HG03558 (cell line): ENCODE measurements at regions not wholly inside any gene's neighbourhood (a gene's known extent, or its start where the extent isn't known, plus 50 kb on each side); places are given as distances from the start of the nearest gene placed in this dataset.
"Not testable (repeated sequence)": the region's sequence is repeated elsewhere in the genome, so short reads cannot be mapped to it uniquely, and the experiment has no call there.

Source experiments
- ATAC-seq: cut with Tn5 transposase; IDR thresholded peaks from one replicate; pipeline ENCODE4 v1.9.1; 2021; ENCODE audit warnings: moderate number of reproducible peaks; ENCODE audit not compliant: unreplicated experiment; ENCODE audit errors: extremely low read depth

DNA sequence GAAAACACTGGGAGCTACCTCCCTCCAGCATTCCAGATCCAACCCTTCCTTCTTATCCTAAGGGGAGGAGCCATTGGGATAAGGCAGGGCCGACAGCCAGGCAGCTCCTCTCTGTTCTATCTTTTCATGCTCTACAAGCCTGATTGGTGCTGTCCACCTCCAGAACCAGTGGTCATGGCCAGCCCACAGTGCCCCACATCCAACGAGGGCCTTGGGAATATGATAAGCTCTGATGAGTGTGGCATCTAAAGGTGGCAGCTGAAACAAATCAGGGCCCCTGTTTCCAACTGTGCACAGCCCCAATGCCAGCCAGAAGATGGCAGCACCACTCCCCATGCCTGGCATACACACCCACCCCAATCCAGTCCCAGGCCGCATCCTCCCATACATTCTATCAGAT lies 329.3 kb downstream of the C1D start:
- ATAC-seq, result no peak

GRCh38 chr2:67752199-67752598 lies 310.6 kb downstream of the C1D start:
- no peak for ATAC-seq

DNA sequence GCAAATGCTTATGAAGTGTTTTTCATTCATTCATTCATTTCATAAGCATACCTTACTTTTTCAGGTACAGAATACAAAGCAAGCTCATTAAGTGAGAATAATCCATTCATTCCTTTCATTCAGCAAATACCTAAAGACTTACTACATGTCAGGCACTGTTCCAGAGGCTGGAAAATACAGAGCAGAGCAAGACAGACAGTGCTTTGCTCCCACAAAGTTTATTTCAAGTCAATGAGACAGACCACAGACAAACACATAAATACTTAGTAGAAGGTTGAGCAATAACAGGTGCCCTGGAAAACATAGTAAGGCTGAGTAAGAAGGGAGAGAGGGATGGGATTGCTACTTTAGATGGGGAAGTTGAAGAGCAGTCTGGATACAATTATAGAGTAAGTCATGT lies 309.8 kb downstream of the C1D start:
- ATAC-seq, result no peak

DNA sequence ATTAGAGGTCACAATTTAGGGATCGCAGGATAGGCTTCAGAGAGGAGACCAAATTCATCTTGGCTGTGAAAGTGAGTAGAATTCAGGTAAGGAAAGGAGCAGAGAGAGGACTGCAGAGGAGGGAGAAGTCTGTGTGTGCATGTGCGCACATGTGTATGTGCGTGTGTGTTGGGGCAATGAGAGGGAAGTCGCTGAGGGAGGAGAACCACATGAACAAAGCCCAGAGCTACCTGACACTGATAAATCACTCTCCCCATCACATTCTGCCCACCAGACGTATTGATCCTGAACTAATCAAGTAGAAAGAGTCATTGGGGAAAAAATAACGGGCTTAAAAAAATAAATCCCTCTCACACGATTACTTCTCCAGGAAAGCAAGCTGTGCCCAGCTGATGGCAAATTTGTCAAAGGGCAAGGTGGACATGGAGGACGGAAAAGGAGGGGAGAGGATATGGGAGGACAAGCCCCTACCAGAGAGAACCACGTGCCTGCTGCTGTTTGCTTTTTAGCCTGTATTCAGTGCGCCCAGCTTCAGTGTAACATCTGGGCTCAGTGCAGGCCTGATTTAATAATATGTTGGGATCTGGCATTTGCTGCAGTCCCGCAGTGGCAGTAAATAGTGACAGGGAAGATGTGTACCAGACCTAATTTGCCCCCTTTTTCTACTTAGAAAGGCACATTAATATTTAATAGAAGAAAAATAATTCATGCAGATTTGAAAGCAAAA lies 307.5 kb downstream of the C1D start:
- no peak for ATAC-seq

DNA sequence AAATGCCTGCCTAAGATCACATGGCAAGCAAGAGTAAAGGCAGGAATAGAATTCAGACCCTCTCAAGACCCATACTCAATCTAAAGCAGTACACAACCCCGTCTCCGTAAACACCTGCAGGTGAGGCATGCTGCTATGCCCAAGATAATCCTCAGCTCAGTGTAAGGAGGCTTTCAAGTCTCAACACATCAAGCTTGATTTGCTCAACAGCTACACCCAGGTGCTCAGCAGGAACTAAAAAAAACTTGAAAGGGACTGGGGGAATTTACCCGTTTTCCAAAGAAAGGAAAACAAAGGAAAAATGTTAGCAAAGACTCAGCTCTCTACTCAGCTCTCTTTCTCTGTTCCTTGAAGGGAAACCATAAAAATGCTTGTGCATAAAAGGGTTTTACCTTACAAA lies 301.8 kb downstream of the C1D start:
- no peak for ATAC-seq

DNA sequence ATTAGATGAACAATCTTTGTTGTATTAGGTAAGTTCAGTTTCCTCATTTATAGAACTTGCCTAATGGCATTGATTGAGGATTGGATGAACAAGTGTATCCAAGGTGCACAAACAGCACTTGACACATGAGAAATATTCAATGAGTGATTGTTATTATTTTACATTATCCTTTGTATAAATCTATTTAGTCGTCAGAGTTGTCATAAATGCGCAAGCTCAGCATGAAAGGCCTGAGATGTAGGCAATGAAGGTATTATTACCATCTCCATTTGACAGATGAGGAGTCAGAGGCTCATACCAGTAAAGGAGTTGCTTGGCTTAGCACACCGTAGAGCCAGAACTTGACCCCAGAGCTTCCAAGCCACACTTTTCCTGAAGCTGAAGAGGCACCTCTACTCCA lies 291.4 kb downstream of the C1D start:
- ATAC-seq, result no peak

GRCh38 chr2:67772216-67773170 lies 290.3 kb downstream of the C1D start:
- no peak for ATAC-seq

DNA sequence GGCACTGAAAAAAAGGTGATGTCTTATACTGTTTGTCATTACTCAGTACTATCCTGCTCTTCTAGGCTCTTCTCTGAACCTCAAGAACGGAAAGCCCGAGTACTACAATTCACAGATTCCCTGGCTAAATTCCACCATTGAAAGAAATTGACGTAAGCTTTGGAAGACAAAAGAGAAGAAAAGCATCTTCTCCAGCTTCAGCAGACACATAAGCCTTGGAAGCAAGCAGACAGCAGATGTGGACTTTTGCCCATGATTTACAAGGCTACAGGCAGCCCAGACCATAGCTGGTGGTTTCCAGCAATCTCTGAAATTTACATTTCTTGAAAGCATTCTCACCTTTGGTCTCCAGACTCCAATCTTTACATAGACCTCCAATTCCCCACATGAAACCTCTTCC lies 289.0 kb downstream of the C1D start:
- no peak for ATAC-seq

GRCh38 chr2:67776276-67776675 lies 286.5 kb downstream of the C1D start:
- ATAC-seq, result no peak

GRCh38 chr2:67777010-67777409 lies 285.8 kb downstream of the C1D start:
- ATAC-seq, result no peak

DNA sequence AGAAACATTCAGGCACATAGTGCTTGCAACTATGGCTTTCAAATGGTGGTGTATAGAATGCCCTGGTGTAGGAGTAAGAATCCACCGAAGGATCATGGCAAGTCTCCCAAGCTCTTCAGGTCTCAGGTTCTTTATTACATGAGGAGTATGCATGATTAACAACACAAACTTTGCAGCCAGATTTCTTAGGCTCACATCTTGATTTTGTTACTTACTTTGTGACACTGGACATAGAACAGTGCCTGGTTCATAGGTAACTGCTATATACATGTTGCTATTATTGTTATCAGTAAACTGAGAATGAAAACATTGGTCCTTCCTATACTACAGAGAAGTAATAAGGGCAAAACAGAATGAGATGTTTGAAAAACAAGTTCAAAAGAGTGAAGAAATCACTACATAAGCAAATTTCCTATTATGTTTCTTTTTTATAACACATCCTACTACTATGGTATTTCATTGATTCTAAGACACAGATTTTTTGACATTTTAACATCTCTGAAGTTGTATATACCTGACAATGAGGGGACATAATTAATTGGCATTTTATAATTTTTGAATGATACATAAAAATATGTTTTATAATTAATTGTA lies 284.9 kb downstream of the C1D start:
- no peak for ATAC-seq

DNA sequence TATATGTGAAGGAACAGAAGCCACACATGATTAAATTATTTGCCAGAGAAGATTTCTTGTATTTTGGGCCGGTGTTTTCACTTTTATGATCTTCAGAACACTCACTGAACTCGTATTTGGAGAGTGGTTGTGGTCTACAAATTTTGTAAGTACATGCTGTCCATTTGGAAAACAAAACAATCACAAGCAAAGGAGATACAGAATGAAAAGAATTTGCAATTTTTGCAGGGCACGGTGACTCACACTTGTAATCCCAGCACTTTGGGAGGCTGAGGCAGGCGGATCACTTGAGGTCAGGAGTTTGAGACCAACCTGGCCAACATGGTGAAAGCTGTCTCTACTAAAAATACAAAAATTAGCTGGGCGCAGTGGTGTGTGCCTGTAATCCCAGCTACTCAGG lies 282.0 kb downstream of the C1D start:
- ATAC-seq, result not testable (repeated sequence)

- ATAC-seq, result no peak
These were observed 280.4 kb downstream of the C1D start for GRCh38 chr2:67782443-67782842.

DNA sequence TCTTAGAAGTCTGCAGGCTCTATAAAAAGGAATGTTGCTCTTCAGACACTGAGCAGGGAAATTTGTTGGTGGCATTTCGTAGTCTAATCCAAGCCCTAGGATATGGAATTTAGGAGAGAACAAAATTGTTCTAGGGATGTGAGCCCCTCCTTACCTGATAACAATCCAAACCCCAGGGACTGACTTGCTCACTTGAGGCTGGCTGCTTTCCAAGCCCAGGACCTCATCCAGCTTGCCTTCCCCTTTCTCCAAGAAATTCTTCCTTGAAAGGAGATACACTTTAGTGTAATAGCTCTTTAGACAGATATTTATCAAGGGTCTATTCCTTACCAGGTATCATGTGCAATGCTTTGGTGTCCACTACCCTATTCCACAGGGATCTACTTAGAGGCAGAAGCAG lies 279.8 kb downstream of the C1D start:
- ATAC-seq, result no peak

- no peak for ATAC-seq
These were observed 272.2 kb downstream of the C1D start for GRCh38 chr2:67790622-67791021.

DNA sequence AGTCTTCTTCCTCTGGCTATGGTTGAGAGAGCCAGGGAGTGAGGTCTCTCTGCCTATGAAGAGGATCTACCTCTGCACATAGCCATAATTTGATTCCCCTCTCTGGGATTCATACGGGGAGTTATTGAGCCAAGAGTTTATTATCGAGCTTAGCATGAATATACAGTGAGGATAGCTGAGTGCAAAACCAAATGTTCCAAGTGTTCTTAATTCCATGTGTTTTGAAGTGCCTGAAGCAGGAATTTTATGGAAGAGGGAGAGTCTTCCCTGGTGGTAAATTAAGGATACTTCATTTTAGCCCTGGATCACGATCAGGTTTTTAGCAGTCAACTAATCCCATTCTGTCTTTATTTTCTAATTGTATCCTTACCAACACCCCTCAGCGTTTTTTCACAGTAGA lies 270.6 kb downstream of the C1D start:
- ATAC-seq, result no peak

- no peak for ATAC-seq
These were observed 270.1 kb downstream of the C1D start for GRCh38 chr2:67792681-67793091.

DNA sequence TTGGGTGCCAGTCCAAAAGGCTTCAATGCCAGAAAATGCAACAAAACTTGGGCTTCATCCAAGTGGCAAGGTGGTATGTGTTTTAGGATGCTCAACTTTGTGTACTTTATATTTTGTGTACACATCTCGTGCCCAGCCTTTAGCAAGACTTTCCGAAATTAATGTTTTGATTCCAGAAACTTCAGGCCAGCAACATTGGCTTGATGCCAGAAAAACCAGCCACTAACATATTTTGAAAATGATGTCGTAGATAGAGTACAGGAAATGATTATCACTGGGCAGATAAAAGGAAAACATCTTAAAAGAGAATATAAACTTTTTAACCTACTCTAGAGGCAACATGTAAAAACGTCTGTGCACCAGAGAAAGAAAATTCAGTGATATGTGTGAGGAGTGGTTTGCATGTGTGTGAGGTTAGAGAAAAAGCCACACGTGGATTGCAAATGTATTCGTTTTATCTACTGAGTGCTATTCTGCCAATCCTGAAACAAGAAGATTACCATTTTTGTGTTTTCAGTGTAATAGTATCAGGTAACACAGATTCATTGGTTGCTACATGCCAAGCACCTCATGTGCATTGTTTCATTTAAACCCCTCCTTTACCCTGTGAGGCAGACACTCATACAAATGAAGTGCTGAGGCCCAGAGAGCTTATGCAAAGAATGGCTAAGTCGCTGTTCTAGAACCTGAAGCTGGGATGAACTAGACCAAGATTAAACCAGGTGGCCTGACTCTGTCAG lies 264.8 kb downstream of the C1D start:
- ATAC-seq, result no peak

- no peak for ATAC-seq
These were observed 264.2 kb downstream of the C1D start for GRCh38 chr2:67798541-67799160.

DNA sequence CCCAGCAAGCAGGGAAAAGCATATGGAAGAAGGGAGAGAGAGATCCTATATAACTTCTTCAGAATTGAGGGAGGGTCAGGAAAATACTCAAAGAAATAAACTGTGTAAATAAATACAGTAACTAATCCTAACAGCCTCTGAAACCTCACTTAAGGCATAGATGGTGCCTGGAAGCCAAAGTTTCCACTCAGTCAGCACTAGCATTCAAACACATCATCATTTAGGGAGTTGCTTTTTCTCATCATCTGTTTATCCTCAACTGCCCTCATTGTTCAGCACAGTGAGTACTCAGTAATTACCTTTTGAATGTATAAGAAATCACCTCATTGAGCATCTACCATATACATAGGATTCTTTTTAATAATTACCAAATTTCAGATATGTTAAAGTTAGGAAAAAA lies 262.9 kb downstream of the C1D start:
- ATAC-seq, result no peak
